ENCODE measurements at regions not wholly inside any gene's neighbourhood (a gene's known extent, or its start where the extent isn't known, plus 50 kb on each side); places are given as distances from the start of the nearest gene placed in this dataset.

DNA sequence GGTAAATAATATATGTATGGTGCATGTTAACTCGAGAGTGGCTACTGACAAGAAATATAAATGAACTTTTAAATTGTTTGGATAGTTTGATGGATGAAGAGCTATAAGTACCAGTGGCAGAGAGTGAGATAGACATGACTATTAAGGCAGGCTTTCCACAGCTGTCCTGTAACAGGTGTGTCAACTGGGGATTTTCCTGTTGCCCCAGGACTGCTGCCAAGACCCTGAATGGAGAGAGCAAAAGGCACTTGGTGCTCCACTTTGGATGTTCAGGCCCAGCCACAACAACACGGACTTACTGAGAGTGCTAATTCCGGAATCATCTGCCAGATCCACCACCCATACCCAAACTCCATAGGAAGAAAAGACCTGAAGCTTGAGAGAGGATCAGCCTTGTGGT lies 215.1 kb downstream of the SEC61B start:
- Mint-ChIP-seq H3K4me3 (no peak overlapping the region), H3K27ac (no peak overlapping the region), H3K9me3 (no peaks in the 10 kb centered on the region), H3K27me3 (no peaks in the 10 kb centered on the region), H3K36me3 (ENCODE audit: low read depth) (no peaks in the 10 kb centered on the region), H3K4me1 (ENCODE audit: low read depth) (peaks cover 22% of the 10 kb centered on the region)
- DNase-seq, result no peak

DNA sequence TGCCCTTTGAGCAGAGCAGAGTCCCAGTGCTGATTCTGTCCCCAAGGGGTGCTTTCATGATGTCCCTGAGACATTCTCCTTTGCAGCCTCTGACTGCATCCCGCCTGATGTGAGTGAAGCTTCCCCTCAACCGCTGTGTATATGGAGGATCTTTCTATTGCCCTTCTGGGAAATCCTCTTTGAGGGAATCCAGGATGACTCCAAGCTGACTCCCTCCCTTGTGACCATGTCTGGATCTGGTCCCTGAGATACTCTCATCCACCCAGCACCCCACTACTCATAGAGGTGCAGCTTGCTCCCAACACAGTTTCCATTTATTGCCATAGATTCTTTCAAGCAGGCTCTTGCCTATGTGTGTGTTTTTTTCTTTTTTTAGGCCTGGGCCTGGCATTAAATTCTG lies 216.5 kb downstream of the SEC61B start:
- peaks cover 2% of the 10 kb centered on the region for H3K27me3 Mint-ChIP-seq
- no peak overlapping the region for H3K4me3 Mint-ChIP-seq
- H3K4me1 Mint-ChIP-seq (ENCODE audit: low read depth), result peaks cover 14% of the 10 kb centered on the region
- H3K9me3 Mint-ChIP-seq, result no peaks in the 10 kb centered on the region
- no peaks in the 10 kb centered on the region for H3K36me3 Mint-ChIP-seq (ENCODE audit: low read depth)
- no peak overlapping the region for H3K27ac Mint-ChIP-seq
- no peak for DNase-seq

DNA sequence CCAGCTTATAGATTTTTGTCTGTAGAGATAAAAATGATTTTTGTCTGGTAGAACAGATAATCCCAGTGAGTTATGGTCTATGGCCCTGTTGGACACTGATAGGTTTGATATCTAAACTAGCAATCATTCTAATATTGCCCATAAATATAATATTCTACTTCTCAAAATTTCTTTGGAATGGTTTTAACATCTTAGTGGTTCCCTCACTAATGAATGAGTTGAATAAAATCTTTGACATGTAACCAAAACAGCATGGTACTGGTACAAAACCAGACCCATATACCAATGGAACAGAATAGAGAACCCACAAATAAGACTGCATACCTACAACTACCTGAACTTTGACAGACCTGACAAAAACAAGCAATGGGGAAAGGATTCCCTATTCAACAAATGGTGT lies 219.7 kb downstream of the SEC61B start:
- Mint-ChIP-seq H3K36me3 (ENCODE audit: low read depth) (no peaks in the 10 kb centered on the region), H3K27me3 (peaks cover 22% of the 10 kb centered on the region), H3K4me1 (ENCODE audit: low read depth) (peaks cover 3% of the 10 kb centered on the region), H3K27ac (no peak overlapping the region), H3K9me3 (no peaks in the 10 kb centered on the region), H3K4me3 (no peak overlapping the region)
- no peak for DNase-seq

DNA sequence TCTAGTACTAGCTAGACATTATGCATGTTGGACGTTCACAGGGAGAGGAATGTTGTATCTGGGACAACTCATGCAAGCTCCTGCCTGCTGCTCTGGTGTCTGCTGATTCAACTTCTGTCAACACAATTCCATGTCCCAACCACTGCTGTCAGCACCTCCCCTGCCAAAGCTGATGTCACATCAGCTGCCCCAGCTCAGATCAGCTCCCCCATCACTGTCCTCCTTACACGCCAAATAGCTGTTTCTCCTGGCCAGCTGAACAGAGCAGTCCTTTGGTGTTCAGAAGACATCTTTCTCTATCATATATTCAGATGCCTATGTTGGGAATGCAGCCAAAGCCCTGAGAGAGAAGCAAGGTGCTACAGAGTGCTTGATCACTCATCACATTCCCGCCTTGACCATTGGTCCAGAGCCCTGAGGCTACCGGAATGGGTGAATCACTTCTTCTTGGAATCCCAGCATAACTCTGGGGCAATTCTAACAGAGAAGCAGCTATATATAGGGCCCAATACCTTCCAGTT lies 223.3 kb downstream of the SEC61B start:
- Mint-ChIP-seq H3K27ac (no peak overlapping the region), H3K27me3 (peaks cover 29% of the 10 kb centered on the region)
- no peak for DNase-seq

DNA sequence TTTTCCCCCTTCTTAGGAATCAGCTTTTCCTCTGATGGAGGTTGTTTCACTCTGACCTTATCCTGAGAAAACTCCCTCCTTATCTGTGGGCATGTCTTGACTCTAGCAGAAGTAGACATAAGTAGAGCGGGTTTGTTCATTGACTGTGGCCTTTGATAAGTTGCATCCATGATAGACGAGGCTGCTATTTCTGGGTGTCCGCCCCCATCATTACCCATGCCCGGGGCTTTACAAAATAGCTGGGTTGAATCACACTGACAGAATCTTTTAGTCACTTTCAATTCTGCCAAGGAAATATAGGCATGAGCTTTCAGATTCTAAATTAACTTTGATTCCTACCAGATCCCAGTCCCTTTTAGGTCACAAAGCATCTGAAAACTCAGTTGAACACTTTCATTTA lies 223.8 kb downstream of the SEC61B start:
- no peak for DNase-seq
- H3K4me1 Mint-ChIP-seq (ENCODE audit: low read depth), result peaks cover 3% of the 10 kb centered on the region
- no peaks in the 10 kb centered on the region for H3K9me3 Mint-ChIP-seq
- H3K27ac Mint-ChIP-seq, result no peak overlapping the region
- peaks cover 29% of the 10 kb centered on the region for H3K27me3 Mint-ChIP-seq
- no peak overlapping the region for H3K4me3 Mint-ChIP-seq
- H3K36me3 Mint-ChIP-seq (ENCODE audit: low read depth), result no peaks in the 10 kb centered on the region

More for the DNA sequence above, 223.3 kb downstream of the SEC61B start:
- Mint-ChIP-seq H3K36me3 (ENCODE audit: low read depth) (no peaks in the 10 kb centered on the region), H3K4me1 (ENCODE audit: low read depth) (peaks cover 3% of the 10 kb centered on the region), H3K4me3 (no peak overlapping the region), H3K9me3 (no peaks in the 10 kb centered on the region)

DNA sequence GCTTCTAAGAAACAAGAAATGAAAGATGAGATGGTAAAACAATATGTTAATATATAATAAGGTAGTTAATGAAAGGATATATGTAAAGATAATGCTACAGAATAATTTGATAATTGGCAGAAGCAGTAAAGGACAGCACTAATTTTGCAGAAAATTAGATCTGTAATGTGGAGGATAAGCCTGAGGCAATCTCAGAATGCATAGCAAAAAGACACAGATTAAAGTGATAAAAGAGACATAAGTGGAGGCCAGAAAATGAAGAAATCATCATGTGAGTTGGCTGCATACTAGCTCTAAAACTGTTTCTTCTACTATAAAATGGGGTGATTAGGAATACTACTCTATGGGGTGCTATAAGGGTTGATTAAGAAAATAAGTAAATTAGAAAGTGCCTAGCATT lies 225.9 kb downstream of the SEC61B start:
- Mint-ChIP-seq H3K4me1 (ENCODE audit: low read depth) (peaks cover 3% of the 10 kb centered on the region), H3K27ac (no peak overlapping the region), H3K9me3 (no peaks in the 10 kb centered on the region), H3K36me3 (ENCODE audit: low read depth) (no peaks in the 10 kb centered on the region), H3K4me3 (no peak overlapping the region), H3K27me3 (peaks cover 38% of the 10 kb centered on the region)
- DNase-seq, result no peak

DNA sequence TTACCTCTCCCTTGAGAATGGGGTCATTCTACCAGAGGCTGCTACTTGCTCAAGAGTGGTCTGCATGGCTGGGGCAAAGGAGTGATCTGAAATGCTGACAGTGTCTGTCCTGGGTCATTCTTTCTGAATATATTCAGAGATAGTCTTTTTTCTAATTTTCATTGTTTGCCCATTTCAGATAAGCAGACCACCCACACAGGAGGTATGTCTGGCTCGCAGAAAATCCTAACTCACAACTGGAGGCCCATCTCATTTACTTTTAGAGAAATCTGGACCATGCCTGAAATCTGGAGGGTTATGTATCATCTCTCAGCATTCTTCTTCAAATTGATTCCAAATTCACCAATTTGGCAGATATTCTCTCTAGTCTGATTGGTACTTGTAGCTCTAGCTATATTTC lies 227.6 kb downstream of the SEC61B start:
- Mint-ChIP-seq H3K4me3 (no peak overlapping the region), H3K27ac (no peak overlapping the region), H3K36me3 (ENCODE audit: low read depth) (no peaks in the 10 kb centered on the region), H3K4me1 (ENCODE audit: low read depth) (peaks cover 3% of the 10 kb centered on the region), H3K9me3 (no peaks in the 10 kb centered on the region), H3K27me3 (peaks cover 39% of the 10 kb centered on the region)
- no peak for DNase-seq

DNA sequence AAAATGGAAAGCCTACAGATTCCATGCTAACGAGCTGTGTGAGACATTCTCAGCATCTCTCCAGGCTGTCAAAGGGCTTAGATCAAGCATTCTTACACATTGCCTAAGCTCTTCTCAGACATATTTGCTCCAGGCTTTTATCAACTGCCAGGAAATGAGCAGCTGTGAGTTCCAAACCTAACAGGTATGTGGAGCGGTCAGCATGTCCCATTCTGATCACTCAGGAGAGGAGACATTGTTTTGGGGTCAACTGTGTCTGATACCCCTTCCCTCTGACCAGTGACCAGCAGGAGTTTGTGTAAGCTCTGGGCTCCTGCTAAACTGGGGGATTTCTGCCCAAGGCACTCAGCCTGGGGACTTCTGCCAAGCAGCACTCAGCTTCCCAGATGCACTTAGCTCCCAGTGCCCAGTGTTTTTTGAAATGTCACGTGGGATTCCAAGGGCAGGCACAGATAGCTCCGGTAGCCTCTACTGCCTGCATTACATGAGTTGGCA lies 229.1 kb downstream of the SEC61B start:
- peaks cover 33% of the 10 kb centered on the region for H3K27me3 Mint-ChIP-seq
- no peak overlapping the region for H3K27ac Mint-ChIP-seq
- H3K9me3 Mint-ChIP-seq, result no peaks in the 10 kb centered on the region
- DNase-seq, result no peak
- H3K4me3 Mint-ChIP-seq, result no peak overlapping the region
- H3K4me1 Mint-ChIP-seq (ENCODE audit: low read depth), result no peaks in the 10 kb centered on the region
- H3K36me3 Mint-ChIP-seq (ENCODE audit: low read depth), result no peaks in the 10 kb centered on the region

DNA sequence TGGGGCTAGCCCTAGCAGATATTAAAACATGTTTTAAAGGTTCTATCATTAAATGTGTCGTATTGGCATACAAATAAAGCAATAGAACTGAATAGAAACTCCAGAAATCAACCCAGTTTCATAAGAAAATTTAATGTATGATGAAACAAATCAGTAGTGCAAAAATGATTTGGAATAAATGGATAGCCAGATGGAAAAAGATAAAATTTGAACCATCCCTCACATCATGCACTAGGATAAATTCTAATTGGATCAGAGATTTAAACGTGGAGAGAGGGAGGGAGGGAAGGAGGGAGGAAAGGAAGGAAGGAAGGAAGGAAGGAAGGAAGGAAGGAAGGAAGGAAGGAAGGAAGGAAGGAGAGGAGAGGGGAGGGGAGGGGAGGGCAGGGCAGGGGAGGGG lies 235.3 kb downstream of the SEC61B start:
- no peaks in the 10 kb centered on the region for H3K4me1 Mint-ChIP-seq (ENCODE audit: low read depth)
- DNase-seq, result no peak
- no peak overlapping the region for H3K27ac Mint-ChIP-seq
- H3K27me3 Mint-ChIP-seq, result peaks cover 19% of the 10 kb centered on the region
- no peaks in the 10 kb centered on the region for H3K36me3 Mint-ChIP-seq (ENCODE audit: low read depth)
- H3K9me3 Mint-ChIP-seq, result no peaks in the 10 kb centered on the region
- H3K4me3 Mint-ChIP-seq, result no peak overlapping the region

DNA sequence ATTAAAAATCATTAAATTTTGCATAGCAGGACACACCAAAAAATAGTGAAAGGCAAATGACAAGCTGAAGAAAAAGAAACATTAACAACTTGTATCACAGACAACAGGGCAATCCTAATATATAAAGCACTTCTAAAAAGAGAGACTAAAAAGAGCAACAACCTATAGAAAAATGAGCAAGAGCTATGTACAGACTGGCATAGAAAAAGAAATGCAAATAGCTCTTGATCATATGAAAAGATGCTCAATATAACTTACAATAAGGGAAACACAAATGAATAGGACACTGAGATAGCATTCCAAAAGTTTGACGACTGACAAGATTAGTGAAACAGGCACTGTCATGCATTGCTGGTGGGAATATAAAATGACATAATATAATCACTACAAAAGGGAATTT lies 235.9 kb downstream of the SEC61B start:
- H3K27me3 Mint-ChIP-seq, result peaks cover 17% of the 10 kb centered on the region
- H3K4me3 Mint-ChIP-seq, result no peak overlapping the region
- H3K4me1 Mint-ChIP-seq (ENCODE audit: low read depth), result no peaks in the 10 kb centered on the region
- no peak overlapping the region for H3K27ac Mint-ChIP-seq
- H3K9me3 Mint-ChIP-seq, result no peaks in the 10 kb centered on the region
- H3K36me3 Mint-ChIP-seq (ENCODE audit: low read depth), result no peaks in the 10 kb centered on the region
- DNase-seq, result no peak

DNA sequence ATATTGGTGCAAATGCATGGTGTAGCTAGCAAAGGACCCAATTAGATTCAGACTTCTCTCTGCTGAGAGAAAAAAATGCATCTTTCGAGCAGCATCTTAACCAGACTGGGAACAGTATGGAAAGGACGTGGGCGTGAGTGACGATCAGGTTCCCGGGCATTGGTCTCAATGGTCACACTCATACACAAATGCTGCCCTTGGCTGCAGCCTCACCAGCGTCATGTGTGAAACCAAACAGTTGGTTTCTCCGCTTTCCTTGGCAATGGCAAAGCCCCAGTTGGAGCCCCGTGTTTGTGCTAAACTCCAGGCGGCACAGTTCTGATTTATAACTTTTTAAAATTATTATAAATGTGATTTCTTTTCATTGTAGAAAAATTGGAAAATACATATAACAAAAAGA lies 237.8 kb downstream of the SEC61B start:
- Mint-ChIP-seq H3K27me3 (peaks cover 11% of the 10 kb centered on the region), H3K36me3 (ENCODE audit: low read depth) (no peaks in the 10 kb centered on the region), H3K4me3 (no peak overlapping the region), H3K4me1 (ENCODE audit: low read depth) (no peaks in the 10 kb centered on the region), H3K27ac (no peak overlapping the region), H3K9me3 (no peaks in the 10 kb centered on the region)
- DNase-seq, result no peak

DNA sequence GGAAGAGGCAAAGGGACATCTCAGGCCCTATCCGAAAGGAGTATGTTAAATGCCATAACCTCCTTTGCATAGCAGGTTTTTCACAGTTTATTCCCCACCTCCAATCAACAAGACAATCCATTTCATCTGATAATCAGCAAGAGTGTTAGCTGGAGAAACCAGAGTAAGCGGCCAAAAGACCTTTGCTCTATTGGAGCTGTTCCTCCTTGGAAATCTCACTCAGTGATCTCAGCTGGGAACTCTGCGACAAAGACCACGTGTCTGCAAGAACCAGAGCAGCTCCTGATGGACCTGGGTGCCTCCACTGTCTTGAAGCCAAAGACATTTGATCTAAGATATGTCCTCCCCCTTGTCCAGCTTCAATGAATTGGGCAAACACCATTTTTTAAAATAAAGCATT lies 241.0 kb downstream of the SEC61B start:
- no peak overlapping the region for H3K4me3 Mint-ChIP-seq
- H3K9me3 Mint-ChIP-seq, result no peaks in the 10 kb centered on the region
- H3K36me3 Mint-ChIP-seq (ENCODE audit: low read depth), result no peaks in the 10 kb centered on the region
- DNase-seq, result no peak
- H3K27me3 Mint-ChIP-seq, result peaks cover 7% of the 10 kb centered on the region
- H3K4me1 Mint-ChIP-seq (ENCODE audit: low read depth), result no peaks in the 10 kb centered on the region
- no peak overlapping the region for H3K27ac Mint-ChIP-seq

DNA sequence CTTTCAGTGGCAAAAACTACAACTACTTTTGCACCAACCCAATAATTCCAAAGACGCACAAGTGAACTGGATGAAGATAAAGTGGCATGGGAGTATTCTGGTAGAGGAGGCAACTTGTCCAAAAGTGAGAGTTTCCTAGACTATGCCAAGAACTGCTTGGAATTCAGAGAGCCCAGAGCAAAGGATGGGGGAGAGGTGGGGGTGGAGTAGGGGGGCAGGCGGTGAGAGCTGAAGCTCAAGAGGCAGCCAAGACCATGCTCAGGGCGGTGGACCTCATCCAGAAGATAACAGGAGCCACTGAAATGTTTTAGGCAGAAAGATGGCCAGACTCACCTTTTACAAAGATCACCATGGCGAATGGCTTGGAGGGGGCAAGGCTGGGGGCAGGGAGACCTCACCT lies 242.5 kb downstream of the SEC61B start:
- Mint-ChIP-seq H3K27me3 (peaks cover 15% of the 10 kb centered on the region), H3K4me1 (ENCODE audit: low read depth) (no peaks in the 10 kb centered on the region), H3K9me3 (no peaks in the 10 kb centered on the region), H3K27ac (no peak overlapping the region), H3K4me3 (no peak overlapping the region), H3K36me3 (ENCODE audit: low read depth) (no peaks in the 10 kb centered on the region)
- no peak for DNase-seq

DNA sequence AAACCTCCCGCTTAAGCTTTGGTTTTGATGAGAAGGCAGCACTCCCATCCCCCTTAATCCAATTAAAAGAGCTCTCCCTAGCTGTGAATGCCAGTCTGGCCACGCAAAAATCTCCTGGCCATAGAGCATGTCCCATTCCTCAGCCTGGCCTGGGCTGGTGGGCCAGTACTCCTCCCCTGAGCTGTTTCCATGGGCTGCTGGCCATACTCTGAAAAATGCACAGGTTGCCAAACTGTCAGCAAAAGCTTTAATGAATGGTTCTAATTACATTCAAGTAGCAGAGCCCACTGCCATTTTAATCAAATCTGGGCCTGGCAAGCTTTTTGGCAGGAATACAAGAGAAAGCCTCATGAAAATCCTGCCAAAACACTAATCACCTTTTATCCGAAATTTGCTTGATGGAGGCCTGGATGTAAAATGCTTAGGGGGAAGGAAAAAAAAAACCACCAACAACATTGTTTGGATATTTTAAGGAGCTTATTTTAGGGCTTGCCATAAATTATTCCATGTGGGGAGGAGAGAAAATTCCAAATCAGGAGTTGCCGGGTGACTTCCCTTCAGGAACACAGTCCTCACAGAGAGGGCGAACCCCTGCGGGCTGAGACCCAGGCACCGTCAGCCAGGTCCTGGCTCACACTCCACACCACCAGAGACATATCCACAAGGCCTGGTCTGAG lies 243.3 kb downstream of the SEC61B start:
- no peaks in the 10 kb centered on the region for H3K4me1 Mint-ChIP-seq (ENCODE audit: low read depth)
- peaks cover 14% of the 10 kb centered on the region for H3K27me3 Mint-ChIP-seq
- no peaks in the 10 kb centered on the region for H3K36me3 Mint-ChIP-seq (ENCODE audit: low read depth)
- H3K4me3 Mint-ChIP-seq, result no peak overlapping the region
- no peak overlapping the region for H3K27ac Mint-ChIP-seq
- no peaks in the 10 kb centered on the region for H3K9me3 Mint-ChIP-seq
- no peak for DNase-seq

DNA sequence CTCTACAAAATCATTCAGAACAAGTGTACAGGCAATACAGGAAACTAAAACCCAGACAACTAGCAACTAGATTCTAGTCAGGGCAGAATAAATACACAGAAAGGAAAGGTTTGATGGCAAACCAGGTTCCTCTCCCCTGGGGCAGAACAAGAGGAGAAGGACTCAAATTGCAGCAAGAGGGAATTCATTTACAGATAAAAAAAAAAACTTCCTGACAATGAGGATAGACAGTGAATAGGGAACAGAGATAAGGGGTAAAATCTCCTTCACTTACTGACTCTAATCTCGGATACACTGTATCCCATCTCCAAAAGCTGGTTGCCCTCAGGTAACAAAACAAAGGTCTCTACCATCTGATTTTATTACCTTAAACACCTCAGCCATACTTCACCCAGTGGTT lies 244.0 kb downstream of the SEC61B start:
- H3K4me1 Mint-ChIP-seq (ENCODE audit: low read depth), result no peaks in the 10 kb centered on the region
- H3K36me3 Mint-ChIP-seq (ENCODE audit: low read depth), result no peaks in the 10 kb centered on the region
- no peak overlapping the region for H3K27ac Mint-ChIP-seq
- H3K9me3 Mint-ChIP-seq, result no peaks in the 10 kb centered on the region
- no peak for DNase-seq
- H3K27me3 Mint-ChIP-seq, result peaks cover 14% of the 10 kb centered on the region
- H3K4me3 Mint-ChIP-seq, result no peak overlapping the region

DNA sequence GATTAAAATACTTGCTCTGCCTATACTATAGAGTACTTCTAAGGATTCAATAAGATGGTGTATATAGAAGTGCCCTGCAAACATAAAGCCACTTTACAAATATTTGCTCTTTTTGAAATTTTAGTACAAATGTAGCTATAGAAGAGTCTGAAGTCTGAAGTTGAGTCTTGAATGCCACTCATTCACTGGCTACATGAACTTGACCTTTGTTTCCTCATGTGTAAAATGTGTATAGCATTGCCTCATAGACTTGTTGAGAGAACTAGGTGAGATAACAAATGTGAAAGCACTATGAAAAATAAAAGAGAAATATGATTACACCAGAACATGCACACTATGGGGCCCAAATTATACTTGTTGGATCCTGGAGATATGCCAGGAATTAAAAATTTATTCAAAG lies 244.7 kb downstream of the SEC61B start:
- Mint-ChIP-seq H3K27me3 (peaks cover 14% of the 10 kb centered on the region), H3K27ac (no peak overlapping the region), H3K9me3 (no peaks in the 10 kb centered on the region), H3K4me1 (ENCODE audit: low read depth) (no peaks in the 10 kb centered on the region), H3K4me3 (no peak overlapping the region), H3K36me3 (ENCODE audit: low read depth) (no peaks in the 10 kb centered on the region)
- no peak for DNase-seq
